ENCODE measurements at regions not wholly inside any gene's neighbourhood (a gene's known extent, or its start where the extent isn't known, plus 50 kb on each side); places are given as distances from the start of the nearest gene placed in this dataset.
"Not testable (repeated sequence)": the region's sequence is repeated elsewhere in the genome, so short reads cannot be mapped to it uniquely, and the experiment has no call there.

DNA sequence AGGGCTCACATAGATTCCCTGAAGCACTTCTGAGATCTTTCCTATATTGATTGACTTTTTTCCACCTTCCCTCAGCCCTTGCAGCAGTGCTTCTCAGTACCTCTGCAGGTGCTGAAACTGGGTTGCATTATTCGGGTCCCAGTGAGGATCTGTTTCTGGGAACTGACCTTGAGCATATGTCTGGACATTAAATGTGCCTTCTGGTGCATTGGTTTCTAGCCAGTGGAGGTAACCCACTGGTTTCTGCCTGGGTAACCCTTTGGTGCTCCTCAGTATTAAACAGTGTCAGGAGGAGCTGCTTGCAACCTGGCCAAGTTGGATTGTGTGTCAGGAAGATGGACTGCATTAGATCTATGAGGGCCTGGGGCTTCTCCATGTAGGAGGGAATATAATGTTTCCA, 213.3 kb upstream of the KCND2 start:
- H3K4me3 ChIP-seq (ENCODE audit: low read depth, low read length): no peak overlapping the region
- TF ChIP-seq, protein P1, sequence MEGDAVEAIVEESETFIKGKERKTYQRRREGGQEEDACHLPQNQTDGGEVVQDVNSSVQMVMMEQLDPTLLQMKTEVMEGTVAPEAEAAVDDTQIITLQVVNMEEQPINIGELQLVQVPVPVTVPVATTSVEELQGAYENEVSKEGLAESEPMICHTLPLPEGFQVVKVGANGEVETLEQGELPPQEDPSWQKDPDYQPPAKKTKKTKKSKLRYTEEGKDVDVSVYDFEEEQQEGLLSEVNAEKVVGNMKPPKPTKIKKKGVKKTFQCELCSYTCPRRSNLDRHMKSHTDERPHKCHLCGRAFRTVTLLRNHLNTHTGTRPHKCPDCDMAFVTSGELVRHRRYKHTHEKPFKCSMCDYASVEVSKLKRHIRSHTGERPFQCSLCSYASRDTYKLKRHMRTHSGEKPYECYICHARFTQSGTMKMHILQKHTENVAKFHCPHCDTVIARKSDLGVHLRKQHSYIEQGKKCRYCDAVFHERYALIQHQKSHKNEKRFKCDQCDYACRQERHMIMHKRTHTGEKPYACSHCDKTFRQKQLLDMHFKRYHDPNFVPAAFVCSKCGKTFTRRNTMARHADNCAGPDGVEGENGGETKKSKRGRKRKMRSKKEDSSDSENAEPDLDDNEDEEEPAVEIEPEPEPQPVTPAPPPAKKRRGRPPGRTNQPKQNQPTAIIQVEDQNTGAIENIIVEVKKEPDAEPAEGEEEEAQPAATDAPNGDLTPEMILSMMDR (IDR thresholded peaks at IDR 0.05; ENCODE audit: low read depth, low read length): no peak

DNA sequence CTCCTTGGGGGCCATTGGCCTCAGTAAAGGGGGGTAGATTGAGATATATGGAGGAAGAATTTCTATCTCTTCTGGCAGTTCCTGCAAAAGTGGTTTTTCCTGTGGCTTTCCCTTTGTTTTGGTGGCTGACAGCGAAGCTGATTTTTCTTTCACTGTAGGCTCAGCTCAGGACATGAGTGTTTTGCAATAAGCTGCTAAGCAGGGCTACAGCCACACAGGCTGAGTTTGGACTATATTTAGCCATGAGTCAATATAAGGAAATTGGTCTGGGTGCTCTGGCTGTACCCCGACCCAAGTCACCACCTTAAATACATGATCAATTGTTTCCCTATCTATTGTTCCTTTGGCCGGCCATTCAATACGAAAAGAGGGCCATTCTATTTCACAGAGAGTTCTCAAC, 212.7 kb upstream of the KCND2 start:
- H3K4me3 ChIP-seq (ENCODE audit: low read depth, low read length): no peak overlapping the region

DNA sequence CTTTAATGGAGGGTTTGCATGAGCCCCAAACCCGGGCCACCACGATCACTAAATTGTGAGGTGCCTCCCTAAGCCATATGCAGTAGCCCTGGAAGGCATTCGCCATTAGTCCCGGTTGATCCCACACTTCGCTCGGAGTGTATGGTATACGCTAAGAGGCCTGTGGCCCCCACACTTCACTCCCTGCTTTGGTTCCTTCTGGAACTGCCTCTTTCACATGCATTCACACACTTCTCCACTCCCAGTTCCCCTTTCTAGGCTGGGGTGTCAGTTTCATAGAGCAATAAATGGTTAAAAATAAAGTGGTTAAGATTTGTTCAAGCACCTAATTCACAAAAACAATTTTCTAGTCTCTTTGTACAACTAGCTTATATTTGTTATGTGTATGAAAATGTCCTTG, 212.1 kb upstream of the KCND2 start:
- no peak overlapping the region for H3K4me3 ChIP-seq (ENCODE audit: low read depth, low read length)
- TF ChIP-seq, protein P1 (IDR thresholded peaks at IDR 0.05; ENCODE audit: low read depth, low read length): no peak

More for the DNA sequence above, 212.7 kb upstream of the KCND2 start:
- TF ChIP-seq, protein P1 (IDR thresholded peaks at IDR 0.05; ENCODE audit: low read depth, low read length): no peak

DNA sequence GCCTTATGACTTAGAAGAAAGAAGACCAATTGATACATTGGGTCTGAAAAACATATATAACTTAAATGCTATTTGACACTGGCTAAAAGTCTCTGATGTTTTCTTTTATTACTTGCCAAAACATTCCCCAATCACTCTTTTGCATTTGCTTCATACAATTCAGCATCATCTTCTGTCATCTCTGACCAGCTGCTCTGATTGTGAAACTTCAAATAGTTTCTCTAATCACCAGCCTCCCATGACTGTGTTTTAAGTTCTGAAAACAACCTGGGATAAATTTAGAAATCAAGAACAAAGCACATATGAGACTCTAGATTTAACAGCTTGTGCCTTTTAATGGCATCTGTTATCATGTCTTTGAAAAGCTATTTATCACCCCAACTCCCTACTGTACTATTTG, 208.4 kb upstream of the KCND2 start:
- no peak overlapping the region for H3K4me3 ChIP-seq (ENCODE audit: low read depth, low read length)
- TF ChIP-seq, protein P1 (IDR thresholded peaks at IDR 0.05; ENCODE audit: low read depth, low read length): no peak

DNA sequence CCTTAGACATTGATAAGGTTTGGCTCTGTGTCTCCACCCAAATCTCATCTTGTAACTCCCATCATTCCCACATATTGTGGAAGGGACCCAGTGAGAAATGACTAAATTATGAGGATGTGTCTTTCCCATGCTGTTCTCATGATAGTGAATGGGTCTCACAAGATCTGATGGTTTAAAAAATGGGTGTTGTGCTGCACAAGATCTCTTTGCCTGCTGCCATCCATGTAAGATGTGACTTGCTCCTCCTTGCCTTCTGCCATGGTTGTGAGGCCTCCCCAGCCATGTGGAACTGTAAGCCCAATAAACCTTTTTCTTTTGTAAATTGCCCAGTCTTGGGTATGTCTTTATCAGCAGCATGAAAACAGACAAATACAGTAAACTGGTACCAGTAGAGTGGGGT, 206.1 kb upstream of the KCND2 start:
- H3K4me3 ChIP-seq (ENCODE audit: low read depth, low read length): not testable (repeated sequence)

DNA sequence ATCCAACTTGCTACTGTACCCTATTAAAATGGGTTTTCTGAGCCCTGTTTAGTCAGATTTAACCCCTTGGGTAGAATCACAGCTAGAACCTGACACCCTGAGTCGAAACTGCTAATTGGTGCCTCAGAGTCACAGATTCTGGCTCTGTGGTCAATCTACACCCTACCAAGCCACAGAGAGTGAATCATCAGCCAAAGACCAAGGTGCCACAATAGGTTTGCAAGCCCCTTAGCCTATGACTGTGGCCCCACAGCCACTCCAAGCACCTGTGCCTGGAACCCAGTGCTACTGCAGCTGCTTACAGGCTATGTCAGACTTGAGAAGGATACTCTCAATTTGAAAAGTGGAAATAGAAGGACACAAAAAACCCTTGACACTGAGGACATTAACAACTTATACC, 202.8 kb upstream of the KCND2 start:
- TF ChIP-seq, protein P1 (IDR thresholded peaks at IDR 0.05; ENCODE audit: low read depth, low read length): no peak
- no peak overlapping the region for H3K4me3 ChIP-seq (ENCODE audit: low read depth, low read length)

DNA sequence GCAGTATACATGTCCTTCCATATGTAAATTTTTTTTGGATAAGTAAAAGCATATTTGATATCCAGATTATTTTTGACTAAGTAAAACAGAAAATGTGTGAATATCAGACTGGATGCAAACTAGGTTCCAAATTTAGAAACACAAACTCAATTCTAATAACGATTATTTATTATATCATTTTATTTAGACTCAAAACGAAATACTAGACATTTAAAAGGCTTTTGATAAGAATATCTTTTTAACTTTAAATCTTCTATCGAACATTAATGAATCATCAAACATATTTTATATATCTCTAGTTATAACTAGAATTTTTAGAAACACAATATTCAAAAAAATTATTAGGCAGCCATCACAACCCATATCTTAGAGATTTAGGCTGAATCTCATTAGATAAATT, 195.2 kb upstream of the KCND2 start:
- no peak overlapping the region for H3K4me3 ChIP-seq (ENCODE audit: low read depth, low read length)
- TF ChIP-seq, protein P1 (IDR thresholded peaks at IDR 0.05; ENCODE audit: low read depth, low read length): no peak

DNA sequence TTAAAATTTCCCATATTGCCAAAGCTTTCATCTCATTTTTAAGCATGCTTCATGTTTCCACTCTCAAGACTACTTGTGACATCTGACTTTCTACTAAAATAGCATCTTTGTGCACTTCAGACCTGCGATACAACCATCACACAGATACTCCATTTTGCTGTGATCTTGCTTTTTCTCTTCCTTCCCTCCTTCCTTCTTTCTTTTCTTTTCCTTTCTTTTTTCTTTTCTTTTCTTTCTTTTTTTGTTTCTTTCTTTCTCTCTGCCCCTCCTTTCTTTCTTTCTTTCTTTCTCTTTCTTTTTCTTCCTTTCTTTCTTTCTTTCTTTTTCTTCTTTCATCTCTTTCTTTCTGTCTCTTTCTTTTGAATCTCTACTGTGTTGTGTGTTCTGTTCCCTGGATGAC, 194.0 kb upstream of the KCND2 start:
- H3K4me3 ChIP-seq (ENCODE audit: low read depth, low read length): no peak overlapping the region
- TF ChIP-seq, protein P1 (IDR thresholded peaks at IDR 0.05; ENCODE audit: low read depth, low read length): no peak
